ENCODE measurements at regions not wholly inside any gene's neighbourhood (a gene's known extent, or its start where the extent isn't known, plus 50 kb on each side); places are given as distances from the start of the nearest gene placed in this dataset.

GRCh38 chr9:13548535-13548934 is 269.0 kb upstream of the MPDZ start:
- no peak overlapping the region for H2BK120ac ChIP-seq (ENCODE audit: low read depth, low read length, poor library complexity, severe bottlenecking)
- H4K91ac ChIP-seq (ENCODE audit: insufficient read length, low read depth, low read length): no peak overlapping the region
- no peak overlapping the region for H3K4me2 ChIP-seq (ENCODE audit: insufficient read depth, insufficient read length, low read length)
- H3K27me3 Mint-ChIP-seq (ENCODE audit: low read depth): no peaks in the 10 kb centered on the region
- H3K9me3 ChIP-seq (ENCODE audit: control insufficient read depth, low read depth, low read length): no peaks in the 10 kb centered on the region
- H3K79me2 ChIP-seq (ENCODE audit: insufficient read depth, low read length): no peaks in the 10 kb centered on the region
- no peak overlapping the region for H4K8ac ChIP-seq (replicated peaks; ENCODE audit: insufficient read length, low read depth, low read length)
- no peak for DNase-seq
- no CpG with 5 or more reads among the region's 1 CpG for WGBS (ENCODE audit: extremely low coverage, insufficient read length, low lambda C conversion rate)
- H3K9me3 Mint-ChIP-seq: peaks cover 4 to 5% of the 10 kb centered on the region in 2 experiments; a peak in 3 of 5 replicates
- peaks cover 0 to 6% (median 5%) of the 10 kb centered on the region in 3 experiments; a peak in 3 of 7 replicates for H3K36me3 Mint-ChIP-seq (ENCODE audit: insufficient read depth in 1 of 3, low read depth in 3 of 3)
- no peak overlapping the region for H4K5ac ChIP-seq (ENCODE audit: insufficient read length, low read depth, low read length)
- H3K27ac Mint-ChIP-seq: no peak overlapping the region
- no peak overlapping the region for H3K56ac ChIP-seq (ENCODE audit: insufficient read length, low read depth, low read length)
- TF ChIP-seq CTCF (conservative IDR thresholded peaks at IDR 0.05): no peak
- no peak overlapping the region for H2BK15ac ChIP-seq (ENCODE audit: low read depth, low read length)
- no peaks in the 10 kb centered on the region for H3K27me3 ChIP-seq (ENCODE audit: insufficient read depth, low read length)
- no peak overlapping the region for H2BK5ac ChIP-seq (ENCODE audit: insufficient read length, low read length)
- H3K9ac ChIP-seq (ENCODE audit: extremely low read depth, insufficient read length, low read length): no peak overlapping the region
- no peaks in the 10 kb centered on the region for H3K23me2 ChIP-seq (ENCODE audit: insufficient read length, low read depth, low read length, poor library complexity, severe bottlenecking)
- no peak overlapping the region for H2AK5ac ChIP-seq (ENCODE audit: insufficient read length, low read length)
- no peak overlapping the region for H3K4me3 Mint-ChIP-seq
- H3K4me1 Mint-ChIP-seq: peaks cover 5 to 6% of the 10 kb centered on the region in 2 experiments; a peak in 3 of 4 replicates
- no peaks in the 10 kb centered on the region for H3K79me1 ChIP-seq (ENCODE audit: insufficient read depth, low read depth, low read length, poor library complexity, severe bottlenecking)
- no peaks in the 10 kb centered on the region for H3K4me1 ChIP-seq (ENCODE audit: insufficient read depth, low read length)
- H3K18ac ChIP-seq (ENCODE audit: insufficient read length, low read depth, low read length): no peak overlapping the region
- no peak overlapping the region for H3K23ac ChIP-seq (ENCODE audit: insufficient read length, low read depth, low read length)
- no peak overlapping the region for H2BK20ac ChIP-seq (ENCODE audit: low read depth, low read length, poor library complexity, severe bottlenecking)
- H3K4ac ChIP-seq (ENCODE audit: low read depth, low read length): no peak overlapping the region
- H3K27ac ChIP-seq (ENCODE audit: insufficient read length, low read depth, low read length): no peak overlapping the region
- no peaks in the 10 kb centered on the region for H4K20me1 ChIP-seq (ENCODE audit: control insufficient read depth, insufficient read depth, insufficient read length)
- H2BK12ac ChIP-seq (ENCODE audit: insufficient read length, low read depth, low read length): no peak overlapping the region
- no peak overlapping the region for H3T11ph ChIP-seq (ENCODE audit: low read length)
- no peak overlapping the region for H3K14ac ChIP-seq (ENCODE audit: insufficient read depth, low read length)
- no peak overlapping the region for H2AFZ ChIP-seq (ENCODE audit: low read length)
